ENCODE measurements at regions not wholly inside any gene's neighbourhood (a gene's known extent, or its start where the extent isn't known, plus 50 kb on each side); places are given as distances from the start of the nearest gene placed in this dataset.

DNA sequence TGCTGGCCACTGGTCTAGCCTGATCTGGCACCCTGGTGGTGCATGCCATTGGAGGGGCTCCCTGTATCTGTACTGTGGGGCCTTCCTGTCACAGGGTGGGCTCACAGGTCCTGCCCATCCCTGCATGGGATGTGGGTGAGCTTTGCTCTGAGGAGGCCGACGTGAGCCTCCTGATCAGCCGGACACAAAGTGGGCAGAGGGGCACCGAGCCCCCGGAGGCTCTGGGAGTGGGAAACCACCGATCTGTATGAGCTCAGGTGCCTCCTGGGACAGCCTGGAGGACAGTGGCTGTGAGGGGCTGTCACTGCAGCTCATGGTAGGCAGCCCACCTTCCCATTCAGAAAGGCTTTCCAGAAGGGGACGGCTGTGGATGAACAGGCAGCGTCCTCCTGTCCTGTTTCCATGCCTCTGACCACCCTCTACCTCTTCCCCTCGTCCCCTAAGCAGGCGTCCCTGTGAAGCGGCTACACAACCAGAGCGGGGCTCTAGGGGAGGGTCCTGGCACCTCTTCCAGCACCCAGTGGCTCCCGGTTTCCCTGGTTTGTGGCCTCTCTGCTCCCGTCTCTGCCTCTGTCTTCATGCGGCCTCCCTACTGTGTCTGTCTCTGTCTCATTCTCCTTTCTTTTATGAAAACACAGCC is 112.5 kb upstream of the OTOS start:
- H3K9me3 ChIP-seq, result no peaks in the 10 kb centered on the region
- no peaks in the 10 kb centered on the region for H3K27me3 ChIP-seq
- H3K4me1 ChIP-seq, result peaks cover 42 to 52% of the 10 kb centered on the region in 2 donors
- H3K27ac ChIP-seq, result peak overlapping the region; percentile 93 to 96 (median 95)
- in situ Hi-C loops (cut with MboI; ENCODE audit: low sequenced_read_pairs in 4 of 4), result no loop called here
- no peak overlapping the region for H3K4me3 ChIP-seq
- TF ChIP-seq, protein P1, sequence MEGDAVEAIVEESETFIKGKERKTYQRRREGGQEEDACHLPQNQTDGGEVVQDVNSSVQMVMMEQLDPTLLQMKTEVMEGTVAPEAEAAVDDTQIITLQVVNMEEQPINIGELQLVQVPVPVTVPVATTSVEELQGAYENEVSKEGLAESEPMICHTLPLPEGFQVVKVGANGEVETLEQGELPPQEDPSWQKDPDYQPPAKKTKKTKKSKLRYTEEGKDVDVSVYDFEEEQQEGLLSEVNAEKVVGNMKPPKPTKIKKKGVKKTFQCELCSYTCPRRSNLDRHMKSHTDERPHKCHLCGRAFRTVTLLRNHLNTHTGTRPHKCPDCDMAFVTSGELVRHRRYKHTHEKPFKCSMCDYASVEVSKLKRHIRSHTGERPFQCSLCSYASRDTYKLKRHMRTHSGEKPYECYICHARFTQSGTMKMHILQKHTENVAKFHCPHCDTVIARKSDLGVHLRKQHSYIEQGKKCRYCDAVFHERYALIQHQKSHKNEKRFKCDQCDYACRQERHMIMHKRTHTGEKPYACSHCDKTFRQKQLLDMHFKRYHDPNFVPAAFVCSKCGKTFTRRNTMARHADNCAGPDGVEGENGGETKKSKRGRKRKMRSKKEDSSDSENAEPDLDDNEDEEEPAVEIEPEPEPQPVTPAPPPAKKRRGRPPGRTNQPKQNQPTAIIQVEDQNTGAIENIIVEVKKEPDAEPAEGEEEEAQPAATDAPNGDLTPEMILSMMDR (IDR thresholded peaks at IDR 0.05 in 4 of 5, conservative IDR thresholded peaks at IDR 0.05 in 1 of 5), result no peak
- no peak for TF ChIP-seq POLR2A (IDR thresholded peaks at IDR 0.05)
- intact Hi-C loops (cut with DNase I; ENCODE audit: low total_unique reads), result loop anchor here (5.0 to 10.0 kb wide), 4 partner anchors 309 to 1104 kb away; partner anchors contain the start of genes DUSP28, FARP2, HDLBP and SEPTIN2
- H3K36me3 ChIP-seq, result no peaks in the 10 kb centered on the region
- DNase-seq (no peak), ATAC-seq (no peak)

DNA sequence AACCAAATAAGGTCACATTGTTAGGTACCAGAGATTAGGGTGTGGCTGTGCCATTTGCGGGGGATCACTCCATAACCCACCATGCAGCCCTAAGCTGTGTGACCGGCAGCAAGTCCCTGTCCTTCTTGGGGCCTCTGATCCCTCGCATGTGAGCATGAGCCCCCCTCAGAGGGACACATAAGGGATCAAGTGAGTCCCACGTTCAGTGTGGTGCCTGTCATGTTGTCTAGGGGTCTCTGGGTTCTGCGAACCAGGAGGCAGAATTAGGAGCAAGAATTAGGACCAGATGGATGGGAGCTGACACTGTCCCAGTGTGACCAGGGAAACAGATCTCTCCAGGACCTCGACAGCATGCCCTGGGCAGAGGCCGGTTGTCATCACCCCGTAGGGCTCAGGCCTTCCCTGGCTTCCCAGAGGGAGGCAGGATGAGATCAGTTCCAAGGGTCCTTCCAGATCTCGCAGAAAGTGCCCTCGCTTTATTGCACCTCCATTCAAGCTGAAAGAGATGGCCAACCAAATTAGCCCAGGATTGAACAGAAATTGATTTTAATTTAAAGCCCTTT is 113.2 kb upstream of the OTOS start:
- H3K4me1 ChIP-seq, result peaks cover 49 to 58% of the 10 kb centered on the region in 2 donors
- intact Hi-C loops (cut with DNase I; ENCODE audit: low total_unique reads), result loop anchor here (5.0 to 10.0 kb wide), 4 partner anchors 309 to 1104 kb away; partner anchors contain the start of genes DUSP28, FARP2, HDLBP and SEPTIN2
- H3K4me3 ChIP-seq, result no peak overlapping the region
- in situ Hi-C loops (cut with MboI; ENCODE audit: low sequenced_read_pairs in 4 of 4), result no loop called here
- no peak for TF ChIP-seq POLR2A (IDR thresholded peaks at IDR 0.05)
- TF ChIP-seq, protein P1 (IDR thresholded peaks at IDR 0.05 in 4 of 5, conservative IDR thresholded peaks at IDR 0.05 in 1 of 5), result no peak
- H3K36me3 ChIP-seq, result no peaks in the 10 kb centered on the region
- ATAC-seq, result no peak
- H3K27me3 ChIP-seq, result no peaks in the 10 kb centered on the region
- no peak for DNase-seq
- H3K27ac ChIP-seq, result peak overlapping the region; percentile 93 to 96 (median 95)
- no peaks in the 10 kb centered on the region for H3K9me3 ChIP-seq

- no peak for ATAC-seq
Measured at GRCh38 chr2:240254337-240255164, 114.1 kb upstream of the OTOS start.

GRCh38 chr2:240255165-240255491 is 114.7 kb upstream of the OTOS start:
- Histone ChIP-seq H3K9me3 (no peaks in the 10 kb centered on the region), H3K36me3 (no peaks in the 10 kb centered on the region), H3K27me3 (no peaks in the 10 kb centered on the region), H3K27ac (peak overlapping the region; percentile 57 to 95 (median 67)), H3K4me1 (peaks cover 61 to 63% of the 10 kb centered on the region in 2 donors), H3K4me3 (no peak overlapping the region)
- intact Hi-C loops (cut with DNase I; ENCODE audit: low total_unique reads), result loop anchor here (10.0 kb wide), 1 partner anchor 940 kb away; no protein-coding TSS in a partner anchor
- in situ Hi-C loops (cut with MboI; ENCODE audit: low sequenced_read_pairs in 4 of 4), result no loop called here
- no peak for TF ChIP-seq POLR2A (IDR thresholded peaks at IDR 0.05)
- TF ChIP-seq, protein P1 (IDR thresholded peaks at IDR 0.05 in 4 of 5, conservative IDR thresholded peaks at IDR 0.05 in 1 of 5), result no peak
- no peak for ATAC-seq
- no peak for DNase-seq

More at GRCh38 chr2:240254337-240255164, 114.1 kb upstream of the OTOS start:
- no peak for TF ChIP-seq POLR2A (IDR thresholded peaks at IDR 0.05)
- TF ChIP-seq, protein P1 (IDR thresholded peaks at IDR 0.05 in 4 of 5, conservative IDR thresholded peaks at IDR 0.05 in 1 of 5), result no peak
- no peak overlapping the region for H3K4me3 ChIP-seq
- intact Hi-C loops (cut with DNase I; ENCODE audit: low total_unique reads) (loop anchor here (5.0 to 10.0 kb wide), 4 partner anchors 308 to 1103 kb away; partner anchors contain the start of genes DUSP28, FARP2, HDLBP and SEPTIN2), in situ Hi-C loops (cut with MboI; ENCODE audit: low sequenced_read_pairs in 4 of 4) (no loop called here)
- H3K9me3 ChIP-seq, result no peaks in the 10 kb centered on the region
- peak overlapping the region; percentile 93 to 96 (median 95) for H3K27ac ChIP-seq
- no peak for DNase-seq
- peaks cover 58 to 63% of the 10 kb centered on the region in 2 donors for H3K4me1 ChIP-seq
- no peaks in the 10 kb centered on the region for H3K27me3 ChIP-seq
- no peaks in the 10 kb centered on the region for H3K36me3 ChIP-seq

Measured in gastrocnemius medialis (tissue), 4 donors.